HepG2 (cell line): ENCODE measurements at regions not wholly inside any gene's neighbourhood (a gene's known extent, or its start where the extent isn't known, plus 50 kb on each side); places are given as distances from the start of the nearest gene placed in this dataset.

Source experiments
- ATAC-seq: fragments of 200-7000 bp; cut with Tn5 transposase; 3 replicates; pipeline ENCODE4 v1.9.1; 2020; ENCODE audit warnings: mild to moderate bottlenecking, moderate library complexity
- BruUV-seq: library from RNA; stranded (reverse); fragments of 400-500 nt; replicated peaks from 2 replicates; lab custom pipeline; 2021; lab: Mats Ljungman, UMichigan
- CTCF ChIA-PET: fragments of 300-600 bp; formaldehyde crosslinking; extraction: SDS; loops from one replicate; lab custom pipeline; 2021; ENCODE audit warnings: low total read pairs, inconsistent platforms, low intra/inter-chr PET ratio; lab: Yijun Ruan, JAX
- POLR2A ChIA-PET: fragments of 350-600 bp; sonication (Branson Sonifier 250); formaldehyde crosslinking; loops from one replicate; lab custom pipeline; 2020; ENCODE audit warnings: antibody characterized with exemption, inconsistent platforms; lab: Yijun Ruan, JAX
- DNase-seq: peaks from one replicate; pipeline ENCODE4 v3.0.0-alpha.2; 2015; ENCODE audit warnings: low spot score
- FAIRE-seq: peaks from 3 replicates; lab custom pipeline; 2011; peaks lifted over from hg19 to GRCh38; lab: Jason Lieb, UNC
- H2AFZ ChIP-seq: one replicate; pipeline ENCODE4 v1.6.1; 2011; ENCODE audit warnings: low read length, inconsistent platforms
- H3K27ac ChIP-seq: fragments of 300-600 bp; 3 replicates; pipeline ENCODE4 v1.8.0; 2011; ENCODE audit warnings: mixed run types, mild to moderate bottlenecking, mixed read lengths, low read length, inconsistent platforms; ENCODE audit not compliant: insufficient read depth; ENCODE audit errors: extremely low read length
- H3K27me3 ChIP-seq, 2 experiments: fragments of 200-600 bp in 1 of 2; 2 replicates in 1 of 2; 3 replicates in 1 of 2; pipeline versions ENCODE4 v1.6.0 to v1.8.0; 2011; ENCODE audit warnings: low read length in 2 of 2, mild to moderate bottlenecking in 2 of 2, moderate library complexity in 2 of 2, inconsistent platforms in 1 of 2; ENCODE audit not compliant: insufficient read depth in 2 of 2, control insufficient read depth in 1 of 2
- H3K36me3 ChIP-seq, 2 experiments: fragments of 200-600 bp in 1 of 2; replicated peaks in 1 of 2; 2 replicates in 1 of 2; 3 replicates in 1 of 2; pipeline versions ENCODE4 v1.5.1 to v1.8.0; 2011; ENCODE audit warnings: low read length in 2 of 2, inconsistent platforms in 1 of 2; ENCODE audit not compliant: insufficient read depth in 2 of 2, control insufficient read depth in 1 of 2
- H3K4me1 ChIP-seq: 2 replicates; pipeline ENCODE4 v1.5.1; 2012; ENCODE audit warnings: low read length, inconsistent platforms; ENCODE audit not compliant: insufficient read depth
- H3K4me2 ChIP-seq: 2 replicates; pipeline ENCODE4 v1.6.0; 2011; ENCODE audit warnings: low read depth, low read length, inconsistent platforms
- H3K4me3 ChIP-seq, 3 experiments: fragments of 200-600 bp in 1 of 3; sonication (generic), shearing (Covaris generic) in 1 of 3; replicated peaks in 1 of 3; 2 replicates each; pipeline ENCODE4 v1.5.1; 2011 to 2016; ENCODE audit warnings: low read length in 3 of 3, inconsistent platforms in 2 of 3, low read depth in 2 of 3, mild to moderate bottlenecking in 2 of 3, control low read depth in 1 of 3, mixed read lengths in 1 of 3; ENCODE audit not compliant: insufficient read depth in 1 of 3
- H3K79me2 ChIP-seq: one replicate; pipeline ENCODE4 v1.6.1; 2011; ENCODE audit warnings: low read length, inconsistent platforms; ENCODE audit not compliant: insufficient read depth
- H3K9ac ChIP-seq: 2 replicates; pipeline ENCODE4 v1.6.0; 2011; ENCODE audit warnings: mild to moderate bottlenecking, low read depth, low read length, inconsistent platforms; ENCODE audit not compliant: insufficient read depth
- H3K9me3 ChIP-seq: 2 replicates; pipeline ENCODE4 v1.5.1; 2012; ENCODE audit warnings: mild to moderate bottlenecking, low read length
- H4K20me1 ChIP-seq: 2 replicates; pipeline ENCODE4 v1.6.0; 2011; ENCODE audit warnings: inconsistent platforms, mild to moderate bottlenecking, low read length, moderate library complexity; ENCODE audit not compliant: insufficient read depth
- CBX1 ChIP-seq: IDR thresholded peaks from one replicate; pipeline ENCODE4 v1.6.1; 2016; ENCODE audit warnings: antibody characterized with exemption, low read depth
- ELF4 ChIP-seq: sonication (generic); formaldehyde crosslinking; IDR thresholded peaks from 2 replicates; pipeline ENCODE4 v1.5.0; 2020; ENCODE audit warnings: missing genetic modification reagents, mild to moderate bottlenecking, moderate library complexity, borderline replicate concordance
- GLI4 ChIP-seq: sonication (generic); formaldehyde crosslinking; IDR thresholded peaks from 2 replicates; pipeline ENCODE4 v1.5.1; 2020; ENCODE audit warnings: missing genetic modification reagents, mild to moderate bottlenecking, moderate library complexity, borderline replicate concordance
- KLF9 ChIP-seq: IDR thresholded peaks from 2 replicates; pipeline ENCODE4 v1.6.1; 2016; ENCODE audit warnings: low read depth
- MAZ ChIP-seq, 2 experiments: sonication (generic) in 1 of 2; formaldehyde crosslinking in 1 of 2; IDR thresholded peaks; 2 replicates each; pipeline versions ENCODE4 v1.5.0 to v1.6.1; 2012 to 2020; ENCODE audit warnings: low read depth in 2 of 2, mild to moderate bottlenecking in 2 of 2, borderline replicate concordance in 1 of 2, improper control_type of control experiment in 1 of 2, low read length in 1 of 2, missing genetic modification reagents in 1 of 2, moderate library complexity in 1 of 2
- NFKBIZ ChIP-seq: IDR thresholded peaks from 2 replicates; pipeline ENCODE4 v1.6.1; 2018; ENCODE audit warnings: missing genetic modification reagents, missing compliant biosample characterization
- PBX2 ChIP-seq: IDR thresholded peaks from 2 replicates; pipeline ENCODE4 v1.6.1; 2016; ENCODE audit warnings: control low read depth
- RCOR2 ChIP-seq: IDR thresholded peaks from 2 replicates; pipeline ENCODE4 v1.6.1; 2016; ENCODE audit warnings: missing biosample characterization, missing genetic modification reagents
- SMARCE1 ChIP-seq: fragments of 450-650 bp; IDR thresholded peaks from 2 replicates; pipeline ENCODE4 v1.6.1; 2017; ENCODE audit warnings: borderline replicate concordance
- SNAI1 ChIP-seq: sonication (generic); formaldehyde crosslinking; IDR thresholded peaks from 2 replicates; pipeline ENCODE4 v1.5.0; 2020; ENCODE audit warnings: mild to moderate bottlenecking, missing genetic modification reagents, borderline replicate concordance
- SP1 ChIP-seq, 2 experiments: fragments of 450-650 bp in 1 of 2; sonication (generic) in 1 of 2; formaldehyde crosslinking in 1 of 2; IDR thresholded peaks; 2 replicates each; pipeline versions ENCODE4 v1.4.0 to v1.6.1; 2016 to 2020; ENCODE audit warnings: missing genetic modification reagents in 1 of 2
- SPEN ChIP-seq: sonication (generic); formaldehyde crosslinking; IDR thresholded peaks from 2 replicates; pipeline ENCODE4 v1.5.1; 2020; ENCODE audit warnings: low read depth, mild to moderate bottlenecking, missing genetic modification reagents
- SUZ12 ChIP-seq: fragments of 150-350 bp; IDR thresholded peaks from 2 replicates; pipeline ENCODE4 v1.6.1; 2014; ENCODE audit warnings: low read depth, low read length
- TCF7 ChIP-seq: sonication (generic); IDR thresholded peaks from 2 replicates; pipeline ENCODE4 v1.6.1; 2016; ENCODE audit warnings: antibody characterized with exemption, low read depth
- TFAP4 ChIP-seq: sonication (generic); IDR thresholded peaks from 2 replicates; pipeline ENCODE4 v1.6.1; 2016; ENCODE audit warnings: low read depth, borderline replicate concordance
- ZBTB7A ChIP-seq: sonication (generic); formaldehyde crosslinking; IDR thresholded peaks from 2 replicates; pipeline ENCODE4 v1.8.0; 2022; ENCODE audit warnings: mild to moderate bottlenecking, missing genetic modification reagents
- ZFP82 ChIP-seq: sonication (generic); formaldehyde crosslinking; IDR thresholded peaks from 2 replicates; pipeline ENCODE4 v1.5.1; 2020; ENCODE audit warnings: mild to moderate bottlenecking, missing genetic modification reagents, borderline replicate concordance
- ZNF282 ChIP-seq: fragments of 450-650 bp; IDR thresholded peaks from 2 replicates; pipeline ENCODE4 v1.6.1; 2018; ENCODE audit not compliant: partially characterized antibody
- ZNF460 ChIP-seq: sonication (generic); formaldehyde crosslinking; IDR thresholded peaks from 2 replicates; pipeline ENCODE4 v1.5.1; 2020; ENCODE audit warnings: missing genetic modification reagents, mild to moderate bottlenecking, borderline replicate concordance
- WGBS: methylation state at CpG from one replicate; pipeline ENCODE4 v1.1.6; 2017; ENCODE audit warnings: low lambda C conversion rate; 5-methylcytosine and 5-hydroxymethylcytosine counted together
- in situ Hi-C: cut with HindIII; loops from 2 replicates; pipeline ENCODE4 v1.10.0; 2017; ENCODE audit warnings: low pct_unique_long_range_greater_than_20kb; ENCODE audit not compliant: extremely low pct_ligation_motif_present
- intact Hi-C: fragments of 100-400 bp; cut with micrococcal nuclease; formaldehyde crosslinking; loops from one replicate; pipeline ENCODE4 v1.10.0; 2022; ENCODE audit not compliant: unreplicated experiment
- TF ChIP-seq, protein P1 (sequence below): IDR thresholded peaks from 2 replicates; pipeline ENCODE4 v1.6.1; 2012; ENCODE audit warnings: low read depth, low read length, improper control_type of control experiment

DNA sequence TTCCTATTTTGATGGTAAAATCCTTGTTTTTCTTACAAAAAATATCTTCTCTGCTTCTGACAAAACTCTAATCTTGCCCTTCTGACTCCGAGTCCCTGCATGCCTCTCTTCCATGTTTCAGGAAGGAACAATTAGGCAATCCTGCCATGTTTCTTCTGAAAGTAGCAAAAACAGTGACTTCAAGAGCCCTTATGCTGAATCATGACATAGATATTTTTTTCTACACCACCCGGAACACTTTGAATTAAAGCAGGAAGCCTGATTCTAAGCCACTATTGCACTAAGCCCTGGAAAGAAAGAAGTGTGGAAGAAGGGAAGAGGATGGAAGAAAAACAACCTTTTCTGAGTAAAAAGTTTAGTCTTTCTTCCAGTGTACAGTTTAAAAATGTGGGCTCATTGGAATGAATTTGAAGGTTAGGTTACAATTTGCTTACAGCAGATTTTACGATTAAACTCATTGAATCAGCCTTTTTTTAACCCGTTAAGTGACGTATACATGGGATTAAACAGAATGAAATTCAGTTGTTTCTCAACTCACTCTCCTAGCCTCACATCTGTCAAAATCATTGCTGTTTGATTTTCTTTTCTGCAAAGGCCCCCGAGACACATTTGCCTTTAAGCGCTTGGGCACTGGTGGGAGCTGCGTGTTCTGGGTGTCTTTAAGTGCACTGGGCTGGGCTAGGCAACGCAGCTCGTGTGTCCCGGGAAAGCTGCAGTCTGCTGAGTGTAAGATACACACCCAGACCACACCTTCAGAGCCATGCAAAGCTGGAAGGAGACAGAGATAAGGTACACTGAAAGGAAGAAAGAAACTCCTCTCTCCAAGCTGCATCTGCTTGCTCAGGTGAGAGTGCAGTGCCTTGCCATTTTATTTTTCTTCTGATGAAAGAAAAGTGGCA is 159.4 kb upstream of the CITED2 start:
- no peaks in the 10 kb centered on the region; a peak in 1 of 5 replicates for H3K27me3 ChIP-seq
- no peak overlapping the region for H2AFZ ChIP-seq
- no peak overlapping the region for H3K27ac ChIP-seq
- WGBS, result 53% methylated on average over 11 of the region's 11 CpGs
- DNase-seq, result no peak
- no peak for TF ChIP-seq GLI4 (CRISPR knock-in tag)
- TF ChIP-seq ZNF460, result no peak
- no peak for TF ChIP-seq PBX2
- TF ChIP-seq TFAP4, result no peak
- TF ChIP-seq SMARCE1, result no peak
- TF ChIP-seq ELF4 (CRISPR knock-in tag), result no peak
- no peak for TF ChIP-seq ZNF282
- no peak for TF ChIP-seq ZBTB7A
- no peak for TF ChIP-seq TCF7
- TF ChIP-seq, protein P1, sequence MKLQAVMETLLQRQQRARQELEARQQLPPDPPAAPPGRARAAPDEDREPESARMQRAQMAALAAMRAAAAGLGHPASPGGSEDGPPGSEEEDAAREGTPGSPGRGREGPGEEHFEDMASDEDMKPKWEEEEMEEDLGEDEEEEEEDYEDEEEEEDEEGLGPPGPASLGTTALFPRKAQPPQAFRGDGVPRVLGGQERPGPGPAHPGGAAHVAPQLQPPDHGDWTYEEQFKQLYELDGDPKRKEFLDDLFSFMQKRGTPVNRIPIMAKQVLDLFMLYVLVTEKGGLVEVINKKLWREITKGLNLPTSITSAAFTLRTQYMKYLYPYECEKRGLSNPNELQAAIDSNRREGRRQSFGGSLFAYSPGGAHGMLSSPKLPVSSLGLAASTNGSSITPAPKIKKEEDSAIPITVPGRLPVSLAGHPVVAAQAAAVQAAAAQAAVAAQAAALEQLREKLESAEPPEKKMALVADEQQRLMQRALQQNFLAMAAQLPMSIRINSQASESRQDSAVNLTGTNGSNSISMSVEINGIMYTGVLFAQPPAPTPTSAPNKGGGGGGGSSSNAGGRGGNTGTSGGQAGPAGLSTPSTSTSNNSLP, result no peak
- TF ChIP-seq ZFP82 (CRISPR knock-in tag), result no peak
- no peak for TF ChIP-seq SPEN (CRISPR knock-in tag)
- TF ChIP-seq SP1 (IDR thresholded peaks at IDR 0.05), result no peak
- TF ChIP-seq SP1 (CRISPR knock-in tag; IDR thresholded peaks at IDR 0.05), result no peak
- TF ChIP-seq SUZ12, result no peak
- TF ChIP-seq SNAI1, result no peak
- TF ChIP-seq RCOR2 (CRISPR knock-in tag), result no peak
- no peak for TF ChIP-seq KLF9 (CRISPR knock-in tag)
- no peak for TF ChIP-seq MAZ (IDR thresholded peaks at IDR 0.05; ENCODE audit: borderline replicate concordance, low read depth, low read length)
- no peak for TF ChIP-seq MAZ (CRISPR knock-in tag; IDR thresholded peaks at IDR 0.05; ENCODE audit: low read depth)
- no peak for TF ChIP-seq NFKBIZ
- no peak for TF ChIP-seq CBX1
- H3K4me3 ChIP-seq, result no peak overlapping the region
- no TSS peak for BruUV-seq
- ChIA-PET CTCF (no interaction called here), POLR2A (interaction anchor here (0.7 to 1.3 kb wide), 2 partner anchors 54 to 159 kb away, joined by 3 read pairs; no protein-coding TSS in a partner anchor)
- no peak overlapping the region for H3K9ac ChIP-seq
- H3K79me2 ChIP-seq, result no peaks in the 10 kb centered on the region
- intact Hi-C loops (no loop called here), in situ Hi-C loops (no loop called here)
- H3K9me3 ChIP-seq, result no peaks in the 10 kb centered on the region
- no peak overlapping the region for H3K4me2 ChIP-seq
- ATAC-seq, result no peak
- H3K4me1 ChIP-seq, result peaks cover 53% of the 10 kb centered on the region
- H3K36me3 ChIP-seq, result no peaks in the 10 kb centered on the region
- H4K20me1 ChIP-seq, result no peaks in the 10 kb centered on the region
- FAIRE-seq, result no peak
